ENCODE measurements at regions not wholly inside any gene's neighbourhood (a gene's known extent, or its start where the extent isn't known, plus 50 kb on each side); places are given as distances from the start of the nearest gene placed in this dataset.
"Not testable (repeated sequence)": the region's sequence is repeated elsewhere in the genome, so short reads cannot be mapped to it uniquely, and the experiment has no call there.

GRCh38 chr13:108077284-108077683 lies 138.1 kb downstream of the LIG4 start:
- DNase-seq (ENCODE audit: low spot score) = no peak

DNA sequence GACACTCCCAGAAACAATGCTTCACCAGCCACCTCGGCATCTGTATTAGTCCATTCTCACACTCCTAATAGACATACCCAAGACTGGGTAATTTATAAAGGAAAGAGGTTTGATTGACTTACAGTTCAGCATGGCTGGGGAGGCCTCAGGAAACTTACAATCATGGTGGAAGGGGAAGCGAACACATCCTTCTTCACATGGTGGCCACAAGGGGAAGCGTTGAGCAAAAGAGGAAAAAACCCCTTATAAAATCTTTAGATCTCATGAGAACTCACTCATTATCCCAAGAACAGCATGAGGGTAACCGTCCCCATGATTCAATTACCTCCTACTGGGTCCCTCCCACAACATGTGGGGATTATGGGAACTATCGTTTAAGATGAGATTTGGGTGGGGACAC lies 140.9 kb downstream of the LIG4 start:
- not testable (repeated sequence) for DNase-seq (ENCODE audit: low spot score)

- no peak for DNase-seq (ENCODE audit: low spot score)
These were observed 144.4 kb downstream of the LIG4 start for GRCh38 chr13:108070925-108071324.

- DNase-seq (ENCODE audit: low spot score) = no peak
These were observed 144.8 kb downstream of the LIG4 start for GRCh38 chr13:108070491-108070890.

GRCh38 chr13:108069521-108070210 lies 145.7 kb downstream of the LIG4 start:
- no peak for DNase-seq (ENCODE audit: low spot score)

- not testable (repeated sequence) for DNase-seq (ENCODE audit: low spot score)
These were observed 151.0 kb downstream of the LIG4 start for GRCh38 chr13:108064372-108064771.

- DNase-seq (ENCODE audit: low spot score) = no peak
These were observed 155.2 kb downstream of the LIG4 start for GRCh38 chr13:108060111-108060510.

DNA sequence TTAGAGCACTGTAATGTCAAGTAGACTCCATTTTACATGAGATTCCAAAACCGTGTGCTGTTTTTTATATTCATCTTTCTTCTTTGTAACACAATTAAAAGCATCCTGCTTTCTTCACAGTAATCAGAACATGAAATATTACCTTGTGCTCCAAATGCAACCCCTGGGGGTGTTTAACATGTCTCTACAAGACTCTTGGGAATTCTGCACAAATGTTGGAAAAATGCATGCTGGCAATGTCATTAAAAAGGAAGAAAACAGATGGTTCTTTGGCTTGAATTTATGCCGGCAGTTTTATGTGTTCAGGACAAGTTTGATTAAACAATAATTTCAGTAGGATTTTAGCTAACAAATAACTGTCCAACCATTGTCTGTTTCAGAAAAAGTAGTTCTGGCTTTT lies 159.1 kb downstream of the LIG4 start:
- DNase-seq (ENCODE audit: low spot score) = no peak

DNA sequence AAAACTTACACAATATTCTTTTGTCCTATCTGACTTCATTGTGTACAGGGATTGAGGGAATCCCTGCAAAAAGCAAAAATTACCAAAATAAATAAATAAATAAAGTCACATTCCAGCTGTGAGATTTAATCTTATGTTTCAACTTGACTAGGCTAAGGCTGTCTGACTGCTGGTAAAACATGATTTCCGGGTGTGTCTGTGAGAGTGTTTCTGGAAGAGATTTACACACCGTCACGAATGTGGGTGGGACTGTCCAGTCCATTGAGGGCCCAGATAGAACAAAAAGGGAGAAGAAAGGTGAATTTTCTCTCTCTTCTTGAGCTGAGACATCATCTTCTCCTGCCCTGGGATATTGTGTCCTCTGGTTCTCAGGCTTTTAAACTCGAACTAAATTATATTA lies 166.1 kb downstream of the LIG4 start:
- no peak for DNase-seq (ENCODE audit: low spot score)

DNA sequence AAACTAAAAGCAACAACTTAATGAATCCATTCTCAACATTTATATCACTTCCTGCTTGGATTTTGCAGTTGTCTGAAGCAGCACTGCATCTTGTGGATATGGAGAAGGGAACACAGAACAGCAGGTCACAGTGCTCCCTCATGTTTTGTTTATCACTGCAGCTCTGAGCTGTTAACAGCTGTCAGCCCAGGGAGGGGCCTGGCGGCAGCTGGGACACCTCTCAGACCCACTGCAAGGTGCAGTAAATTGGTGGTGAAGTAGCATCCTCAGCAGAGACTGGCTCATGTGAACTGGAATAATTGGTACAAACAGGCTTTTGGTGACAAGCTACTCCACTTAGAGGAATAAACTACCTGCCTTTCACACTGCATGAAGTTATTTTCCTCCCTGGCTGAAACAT lies 170.4 kb downstream of the LIG4 start:
- DNase-seq (ENCODE audit: low spot score) = no peak

DNA sequence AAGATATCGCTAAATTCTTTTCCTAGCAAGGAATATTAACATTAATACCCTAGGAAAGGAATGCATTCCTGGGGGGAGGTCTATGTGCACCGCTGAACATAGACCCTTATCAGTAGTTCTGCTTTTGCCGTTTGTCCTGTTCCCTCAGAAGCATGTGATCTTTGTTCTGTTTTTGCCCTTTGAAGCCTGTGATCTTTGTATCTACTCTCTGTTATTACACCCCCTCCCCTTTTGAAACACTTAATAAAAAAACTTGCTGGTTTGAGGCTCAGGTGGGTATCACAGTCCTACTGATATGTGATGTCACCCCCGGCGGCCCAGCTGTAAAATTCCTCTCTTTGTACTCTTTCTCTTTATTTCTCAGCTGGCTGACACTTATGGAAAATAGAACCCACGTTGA lies 172.5 kb downstream of the LIG4 start:
- not testable (repeated sequence) for DNase-seq (ENCODE audit: low spot score)

DNA sequence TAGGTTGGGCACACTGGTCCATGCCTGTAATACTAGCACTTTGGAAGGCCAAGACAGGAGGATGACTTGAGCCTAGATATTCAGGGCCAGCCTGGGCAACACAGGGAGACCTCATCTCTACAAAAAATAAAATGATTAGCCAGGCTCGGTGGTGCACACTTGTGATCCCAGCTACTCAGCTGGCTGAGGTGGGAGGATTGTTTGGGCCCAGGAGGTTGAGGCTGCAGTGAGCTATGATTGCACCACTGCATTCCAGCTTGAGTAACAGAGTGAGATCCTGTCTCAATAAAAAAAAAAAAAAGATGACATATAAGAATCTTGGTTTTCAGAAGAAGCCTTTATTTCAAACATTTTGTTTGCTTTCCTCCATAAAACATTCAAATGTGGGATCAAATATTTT lies 178.0 kb downstream of the LIG4 start:
- no peak for DNase-seq (ENCODE audit: low spot score)

DNA sequence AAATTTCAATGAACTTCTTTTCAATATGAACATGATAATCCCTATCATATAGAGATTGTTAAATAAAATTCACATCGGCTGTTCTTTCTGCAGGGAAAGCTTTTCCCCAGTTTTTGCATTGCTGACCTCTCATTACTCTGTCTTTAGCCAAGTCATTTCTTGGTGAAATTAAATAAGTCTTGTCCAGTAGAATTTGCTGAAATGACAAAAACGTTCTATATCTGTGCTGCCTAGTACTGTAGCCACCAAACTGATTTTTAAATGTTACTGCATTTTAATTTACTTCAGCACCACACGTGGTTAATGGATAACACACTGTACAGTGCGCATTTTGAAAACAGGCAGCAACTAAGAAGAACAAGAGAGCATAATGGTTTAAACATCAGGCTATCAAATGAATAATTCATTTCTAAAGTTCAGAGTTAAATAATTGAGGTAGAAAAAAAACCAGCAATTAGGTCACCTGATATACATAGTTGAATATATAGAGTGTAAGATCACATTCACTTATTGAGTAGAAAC lies 178.9 kb downstream of the LIG4 start:
- DNase-seq (ENCODE audit: low spot score) = no peak

DNA sequence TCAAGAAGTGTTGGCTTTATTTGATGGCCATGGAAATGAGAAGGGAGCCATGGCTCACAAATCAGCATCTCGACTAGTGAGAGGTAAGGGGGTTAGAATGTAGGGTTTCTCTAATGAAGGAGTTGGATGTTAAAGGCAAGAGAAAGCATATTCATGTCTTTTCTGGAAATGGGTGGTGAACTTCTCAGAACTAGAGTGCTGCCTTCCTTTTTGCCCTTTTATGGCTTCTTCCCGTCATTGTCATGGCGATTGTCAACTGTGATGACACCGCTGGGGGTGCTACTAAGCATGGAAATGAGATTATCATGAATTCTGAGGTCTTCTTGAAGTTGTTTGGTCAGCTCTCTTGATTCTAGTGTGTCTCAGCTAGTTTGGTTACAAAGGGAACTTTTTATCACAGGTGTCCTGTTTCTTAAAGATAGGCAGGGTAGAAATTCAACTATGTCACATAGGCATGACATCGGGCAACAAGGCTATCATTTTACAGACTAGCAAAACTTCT lies 180.4 kb downstream of the LIG4 start:
- DNase-seq (ENCODE audit: low spot score) = no peak

DNA sequence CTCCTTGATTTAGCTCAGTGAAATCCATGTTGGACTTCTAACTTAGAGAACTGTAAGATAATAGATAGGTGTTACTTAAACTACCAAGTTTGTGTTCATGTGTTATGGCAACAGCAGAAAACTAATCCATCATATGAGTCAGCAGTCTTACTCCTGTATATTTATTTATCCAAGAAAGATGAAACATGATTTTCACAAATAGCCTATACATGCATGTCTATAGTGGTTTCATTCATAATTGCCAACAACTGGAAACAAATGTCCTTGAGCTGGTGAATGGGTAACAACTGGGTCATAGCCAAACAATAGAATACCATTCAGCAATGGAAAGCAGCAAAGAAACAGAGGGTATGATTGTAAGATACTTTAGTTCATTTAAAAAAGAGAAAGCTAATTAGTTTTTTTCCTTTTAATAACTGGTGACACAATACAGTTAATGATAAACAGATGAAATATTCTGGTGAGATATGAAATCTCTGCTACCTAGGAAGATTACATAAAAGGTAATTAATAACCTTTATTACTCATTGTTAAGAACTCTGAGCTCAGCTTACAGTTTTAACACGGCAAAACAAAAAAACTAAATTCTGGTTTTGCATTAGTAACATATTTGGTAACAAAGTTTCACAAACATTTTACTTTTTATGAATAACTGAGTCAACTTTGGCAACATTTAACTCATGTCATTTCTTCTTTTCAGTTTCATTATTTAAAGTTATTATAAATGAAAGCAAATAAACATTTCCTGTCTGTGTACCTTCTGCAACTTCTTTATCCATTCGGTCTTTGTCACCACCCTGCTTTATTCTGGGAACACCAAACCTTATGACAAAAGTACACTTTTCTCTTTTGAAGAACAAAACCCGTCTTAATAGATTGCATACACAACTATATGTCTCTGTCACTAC lies 181.3 kb downstream of the LIG4 start:
- DNase-seq (ENCODE audit: low spot score) = no peak

- DNase-seq (ENCODE audit: low spot score) = no peak
These were observed 183.5 kb downstream of the LIG4 start for GRCh38 chr13:108031865-108032264.

GRCh38 chr13:108030769-108031168 lies 184.6 kb downstream of the LIG4 start:
- DNase-seq (ENCODE audit: low spot score) = no peak

DNA sequence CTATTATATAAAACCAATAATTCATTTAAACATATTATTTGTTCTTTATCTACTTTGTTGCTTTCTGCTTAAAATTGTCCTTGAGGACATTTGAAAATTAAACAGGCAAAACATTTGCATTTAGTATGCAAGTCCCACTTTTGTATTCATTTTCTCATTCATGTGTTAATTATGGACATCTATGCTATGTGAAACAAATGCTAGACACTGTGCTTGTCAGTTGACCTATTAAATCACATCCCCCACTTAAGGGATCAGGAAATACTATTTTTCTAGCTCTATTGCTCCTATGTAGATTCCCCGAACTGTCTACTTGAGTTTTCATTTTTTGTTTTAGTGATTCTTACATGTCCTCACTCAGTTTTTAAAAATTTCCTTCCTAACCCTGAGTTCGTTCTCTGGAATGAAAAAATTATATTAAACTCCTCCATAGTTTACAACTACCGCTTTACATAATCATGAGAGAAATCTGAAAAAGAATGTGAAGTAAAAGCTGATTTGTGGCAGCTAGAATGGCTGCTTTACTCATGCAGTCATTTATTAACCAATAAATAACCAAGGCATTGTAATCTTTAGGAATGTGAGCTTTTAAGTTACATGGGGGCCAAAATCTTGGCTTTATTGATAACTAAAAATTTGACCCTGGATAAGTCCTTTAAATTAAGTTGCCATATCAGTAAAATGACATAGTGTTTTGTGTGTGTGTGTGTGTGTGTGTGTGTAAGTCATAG lies 188.5 kb downstream of the LIG4 start:
- DNase-seq (ENCODE audit: low spot score) = no peak

GRCh38 chr13:108020027-108020426 lies 195.3 kb downstream of the LIG4 start:
- DNase-seq (ENCODE audit: low spot score) = no peak

DNA sequence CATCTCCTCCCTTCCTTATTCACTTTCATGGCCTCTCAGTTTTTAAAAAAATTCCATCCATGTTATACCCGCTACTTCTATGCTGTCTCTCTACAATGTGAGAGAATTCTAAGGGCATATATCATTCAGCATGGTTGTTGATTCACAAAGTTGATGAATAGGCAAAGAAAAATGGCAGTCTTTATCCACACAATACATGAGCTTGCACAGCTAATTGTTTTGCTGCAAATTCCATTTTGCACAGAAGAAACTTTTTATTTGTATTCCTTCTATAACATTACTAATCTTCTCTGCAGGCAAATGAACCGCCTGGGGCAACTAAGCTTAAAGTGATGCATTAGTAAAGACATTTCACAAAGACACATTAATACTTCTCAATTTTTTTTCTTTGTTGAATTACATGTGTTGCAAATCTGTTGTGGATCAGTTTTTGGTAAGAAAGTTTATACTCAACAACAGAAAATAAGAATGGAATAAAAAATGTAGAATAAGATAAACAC lies 196.9 kb downstream of the LIG4 start:
- DNase-seq (ENCODE audit: low spot score) = no peak

- no peak for DNase-seq (ENCODE audit: low spot score)
These were observed 208.7 kb downstream of the LIG4 start for GRCh38 chr13:108006619-108007018.

DNA sequence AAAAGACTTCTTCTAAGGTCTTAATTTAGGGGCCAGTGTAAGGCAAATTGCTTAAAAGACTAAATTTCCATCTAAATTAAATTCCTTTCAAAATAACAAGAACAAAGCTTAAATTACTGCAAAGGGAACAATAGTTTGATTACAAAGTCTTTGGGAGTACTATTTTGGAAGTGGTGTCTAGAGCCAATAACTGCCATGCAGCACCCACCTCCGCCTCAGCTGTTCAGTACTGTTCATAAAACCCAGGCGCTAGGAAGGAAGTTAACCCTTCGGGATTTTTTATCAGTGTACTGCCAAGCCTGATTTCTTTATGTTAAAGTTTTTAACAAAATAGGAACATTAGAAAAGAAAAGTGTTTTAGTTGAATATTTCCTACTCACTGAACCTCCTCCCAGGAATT lies 210.1 kb downstream of the LIG4 start:
- DNase-seq (ENCODE audit: low spot score) = no peak

All from AG20443 (cell line).